CD14-positive monocyte (primary cell): ENCODE measurements at regions not wholly inside any gene's neighbourhood (a gene's known extent, or its start where the extent isn't known, plus 50 kb on each side); places are given as distances from the start of the nearest gene placed in this dataset.

ENCODE experiments used
- DNase-seq, 3 donors: peaks; one replicate each; pipeline ENCODE4 v3.0.0-alpha.2; 2011 to 2022
- H2AFZ ChIP-seq: 2 replicates; pipeline ENCODE4 v1.6.0; 2012; ENCODE audit warnings: mild to moderate bottlenecking, low read depth, low read length, inconsistent platforms; ENCODE audit not compliant: insufficient read depth, poor library complexity, severe bottlenecking
- H3K27ac ChIP-seq, 2 donors: 1 replicate in 1 of 2; 2 replicates in 1 of 2; pipeline ENCODE4 v1.5.1; 2012 to 2013; ENCODE audit warnings: low read length in 2 of 2, control low read depth in 1 of 2, inconsistent platforms in 1 of 2, low read depth in 1 of 2, mild to moderate bottlenecking in 1 of 2
- H3K27me3 ChIP-seq, 2 donors: one replicate each; pipeline versions ENCODE4 v1.6.0 to v1.6.1; 2011 to 2013; ENCODE audit warnings: low read length in 2 of 2; ENCODE audit not compliant: control insufficient read depth in 2 of 2, insufficient read depth in 2 of 2
- H3K36me3 ChIP-seq, 2 donors: replicated peaks in 1 of 2; 1 replicate in 1 of 2; 2 replicates in 1 of 2; pipeline versions ENCODE4 v1.5.1 to v1.6.1; 2012 to 2013; ENCODE audit warnings: low read length in 2 of 2, control low read depth in 1 of 2, inconsistent platforms in 1 of 2, mild to moderate bottlenecking in 1 of 2; ENCODE audit not compliant: insufficient read depth in 2 of 2, control insufficient read depth in 1 of 2
- H3K4me1 ChIP-seq, 2 donors: 1 replicate in 1 of 2; 2 replicates in 1 of 2; pipeline versions ENCODE4 v1.5.1 to v1.6.1; 2012 to 2013; ENCODE audit warnings: low read length in 2 of 2, control low read depth in 1 of 2, inconsistent platforms in 1 of 2, mild to moderate bottlenecking in 1 of 2, moderate library complexity in 1 of 2; ENCODE audit not compliant: insufficient read depth in 2 of 2, control insufficient read depth in 1 of 2
- H3K4me2 ChIP-seq: replicated peaks from 2 replicates; pipeline ENCODE3; 2012; ENCODE audit warnings: low read length, moderate library complexity, mild to moderate bottlenecking; ENCODE audit not compliant: poor library complexity, severe bottlenecking; ENCODE audit errors: extremely low read depth
- H3K4me3 ChIP-seq, 3 experiments: fragments of 200-600 bp in 1 of 3; sonication (generic) in 1 of 3; replicated peaks in 1 of 3; 1 replicate in 2 of 3; 2 replicates in 1 of 3; pipeline ENCODE4 v1.5.1; 2011 to 2013; ENCODE audit warnings: low read length in 3 of 3, mild to moderate bottlenecking in 3 of 3, control low read depth in 2 of 3, low read depth in 2 of 3, inconsistent platforms in 1 of 3, moderate library complexity in 1 of 3
- H3K79me2 ChIP-seq: 2 replicates; pipeline ENCODE4 v1.6.0; 2012; ENCODE audit warnings: mild to moderate bottlenecking, control low read depth, inconsistent platforms, low read length, moderate library complexity; ENCODE audit not compliant: insufficient read depth
- H3K9ac ChIP-seq: 2 replicates; pipeline ENCODE4 v1.6.0; 2017; ENCODE audit warnings: low read length, mild to moderate bottlenecking; ENCODE audit not compliant: insufficient read depth, poor library complexity, severe bottlenecking
- H3K9me3 ChIP-seq, 2 donors: replicated peaks in 1 of 2; 1 replicate in 1 of 2; 2 replicates in 1 of 2; pipeline versions ENCODE4 v1.5.1 to v1.6.1; 2012 to 2013; ENCODE audit warnings: low read length in 2 of 2, control low read depth in 1 of 2; ENCODE audit not compliant: control insufficient read depth in 1 of 2, insufficient read depth in 1 of 2
- H4K20me1 ChIP-seq: 2 replicates; pipeline ENCODE4 v1.6.0; 2012; ENCODE audit warnings: mild to moderate bottlenecking, low read length, control low read depth, moderate library complexity; ENCODE audit not compliant: insufficient read depth
- H3K27ac Mint-ChIP-seq, 7 donors: one replicate each; pipeline ENCODE4 v1.8.0; 2020; ENCODE audit warnings: mild to moderate bottlenecking in 7 of 7, mixed read lengths in 7 of 7, moderate library complexity in 6 of 7, inconsistent platforms in 2 of 7
- H3K27me3 Mint-ChIP-seq, 3 donors: one replicate each; pipeline ENCODE4 v1.8.0; 2021 to 2022; ENCODE audit warnings: low read depth in 3 of 3, mild to moderate bottlenecking in 3 of 3, mixed read lengths in 3 of 3, moderate library complexity in 3 of 3, inconsistent platforms in 1 of 3
- H3K36me3 Mint-ChIP-seq, 2 donors: one replicate each; pipeline ENCODE4 v1.8.0; 2020; ENCODE audit warnings: mixed read lengths in 2 of 2, inconsistent platforms in 1 of 2, mild to moderate bottlenecking in 1 of 2
- H3K4me1 Mint-ChIP-seq: one replicate; pipeline ENCODE4 v1.8.0; 2020; ENCODE audit warnings: mild to moderate bottlenecking, mixed read lengths
- H3K4me3 Mint-ChIP-seq, 2 donors: one replicate each; pipeline ENCODE4 v1.8.0; 2020; ENCODE audit warnings: mild to moderate bottlenecking in 2 of 2, mixed read lengths in 2 of 2, moderate library complexity in 1 of 2
- H3K9me3 Mint-ChIP-seq, 7 donors: one replicate each; pipeline ENCODE4 v1.8.0; 2020 to 2022; ENCODE audit warnings: mixed read lengths in 7 of 7, mild to moderate bottlenecking in 6 of 7, moderate library complexity in 6 of 7, inconsistent platforms in 2 of 7
- WGBS: methylation state at CpG from one replicate; pipeline ENCODE4 v1.1.5; 2013; ENCODE audit warnings: missing lambda C conversion rate; ENCODE audit not compliant: insufficient coverage; 5-methylcytosine and 5-hydroxymethylcytosine counted together
- intact Hi-C, 2 donors: fragments of 100-400 bp; cut with micrococcal nuclease; formaldehyde crosslinking; loops; one replicate each; pipeline versions ENCODE4 v1.15.0 to v1.15.1; 2023
- TF ChIP-seq, protein P1 (sequence below): fragments of 200-600 bp; IDR thresholded peaks from one replicate; pipeline ENCODE4 v1.8.0; 2022; ENCODE audit warnings: antibody characterized with exemption, mild to moderate bottlenecking

DNA sequence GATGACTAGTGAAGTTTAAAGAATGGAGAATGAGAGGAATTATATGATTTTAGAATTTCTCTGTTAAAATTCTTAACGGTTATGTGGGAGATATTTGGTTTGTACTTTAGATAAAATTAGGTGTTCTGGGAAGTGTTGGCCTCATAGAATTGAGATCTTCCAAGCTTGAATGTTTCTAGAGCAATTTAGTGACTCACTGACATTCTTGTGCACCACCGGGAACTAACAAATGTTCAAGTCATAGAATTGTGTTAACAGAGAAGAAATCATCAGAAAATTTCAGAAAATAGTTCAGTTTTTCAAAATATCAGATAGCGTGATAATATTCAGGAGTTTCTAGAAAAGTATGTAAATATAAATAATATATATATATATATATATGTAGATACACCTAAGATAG, 67.9 kb upstream of the BMP5 start:
- intact Hi-C loops, result no loop called here
- H3K4me3 Mint-ChIP-seq, result no peak overlapping the region

DNA sequence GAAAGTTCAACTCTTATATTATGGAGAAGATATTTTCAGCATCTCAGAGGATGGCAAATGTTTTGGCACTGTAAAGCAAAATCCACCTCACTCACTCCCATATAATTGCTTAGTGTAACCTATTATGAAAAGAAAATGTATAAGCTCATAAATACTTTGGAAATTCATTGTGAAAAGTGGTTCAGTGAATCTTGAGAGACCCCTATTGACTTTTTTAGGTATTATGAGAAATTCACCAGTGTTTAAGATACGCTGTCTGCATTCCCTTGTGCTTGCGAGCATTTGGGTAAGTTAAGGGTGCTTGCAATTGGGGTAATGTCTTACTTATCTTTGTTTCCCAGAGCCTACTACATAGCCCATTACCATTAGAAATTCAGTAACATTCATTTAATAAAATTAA, 66.3 kb upstream of the BMP5 start:
- H3K27ac Mint-ChIP-seq, result no peak overlapping the region
- no peak overlapping the region for H3K27ac ChIP-seq
- H3K9ac ChIP-seq, result no peak overlapping the region
- H3K4me3 ChIP-seq, result no peak overlapping the region
- H3K27me3 Mint-ChIP-seq, result peaks cover 2 to 4% (median 3%) of the 10 kb centered on the region in 3 donors
- H3K36me3 ChIP-seq, result no peaks in the 10 kb centered on the region
- H3K4me3 Mint-ChIP-seq, result no peak overlapping the region
- no peaks in the 10 kb centered on the region for H3K27me3 ChIP-seq
- DNase-seq, result no peak
- no CpG with 5 or more reads among the region's 2 CpGs for WGBS
- H3K9me3 ChIP-seq, result no peaks in the 10 kb centered on the region
- peaks cover 3 to 8% of the 10 kb centered on the region in 2 donors for H3K4me1 ChIP-seq
- H3K9me3 Mint-ChIP-seq, result peaks cover 0 to 6% (median 0%) of the 10 kb centered on the region in 7 donors
- no peak overlapping the region for H3K4me2 ChIP-seq
- no peaks in the 10 kb centered on the region for H3K79me2 ChIP-seq
- no peaks in the 10 kb centered on the region for H3K36me3 Mint-ChIP-seq
- H3K4me1 Mint-ChIP-seq, result peaks cover 11% of the 10 kb centered on the region
- intact Hi-C loops, result no loop called here
- TF ChIP-seq, protein P1, sequence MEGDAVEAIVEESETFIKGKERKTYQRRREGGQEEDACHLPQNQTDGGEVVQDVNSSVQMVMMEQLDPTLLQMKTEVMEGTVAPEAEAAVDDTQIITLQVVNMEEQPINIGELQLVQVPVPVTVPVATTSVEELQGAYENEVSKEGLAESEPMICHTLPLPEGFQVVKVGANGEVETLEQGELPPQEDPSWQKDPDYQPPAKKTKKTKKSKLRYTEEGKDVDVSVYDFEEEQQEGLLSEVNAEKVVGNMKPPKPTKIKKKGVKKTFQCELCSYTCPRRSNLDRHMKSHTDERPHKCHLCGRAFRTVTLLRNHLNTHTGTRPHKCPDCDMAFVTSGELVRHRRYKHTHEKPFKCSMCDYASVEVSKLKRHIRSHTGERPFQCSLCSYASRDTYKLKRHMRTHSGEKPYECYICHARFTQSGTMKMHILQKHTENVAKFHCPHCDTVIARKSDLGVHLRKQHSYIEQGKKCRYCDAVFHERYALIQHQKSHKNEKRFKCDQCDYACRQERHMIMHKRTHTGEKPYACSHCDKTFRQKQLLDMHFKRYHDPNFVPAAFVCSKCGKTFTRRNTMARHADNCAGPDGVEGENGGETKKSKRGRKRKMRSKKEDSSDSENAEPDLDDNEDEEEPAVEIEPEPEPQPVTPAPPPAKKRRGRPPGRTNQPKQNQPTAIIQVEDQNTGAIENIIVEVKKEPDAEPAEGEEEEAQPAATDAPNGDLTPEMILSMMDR, result no peak
- H4K20me1 ChIP-seq, result no peaks in the 10 kb centered on the region
- no peak overlapping the region for H2AFZ ChIP-seq

More for the DNA sequence above, 67.9 kb upstream of the BMP5 start:
- H3K4me1 ChIP-seq, result no peaks in the 10 kb centered on the region
- H4K20me1 ChIP-seq, result no peaks in the 10 kb centered on the region
- no peak overlapping the region for H3K9ac ChIP-seq
- peaks cover 0 to 2% (median 0%) of the 10 kb centered on the region in 7 donors for H3K9me3 Mint-ChIP-seq
- TF ChIP-seq, protein P1, result no peak
- no peaks in the 10 kb centered on the region for H3K4me1 Mint-ChIP-seq
- no peak for DNase-seq
- peaks cover 2 to 4% (median 3%) of the 10 kb centered on the region in 3 donors for H3K27me3 Mint-ChIP-seq
- no peaks in the 10 kb centered on the region for H3K36me3 Mint-ChIP-seq
- no peak overlapping the region for H3K27ac Mint-ChIP-seq
- H3K9me3 ChIP-seq, result no peaks in the 10 kb centered on the region
- H2AFZ ChIP-seq, result no peak overlapping the region
- H3K36me3 ChIP-seq, result no peaks in the 10 kb centered on the region
- no peak overlapping the region for H3K4me2 ChIP-seq
- WGBS, result 100% methylated on average over 1 of the region's 3 CpGs
- H3K27ac ChIP-seq, result no peak overlapping the region
- no peaks in the 10 kb centered on the region for H3K79me2 ChIP-seq
- H3K4me3 ChIP-seq, result no peak overlapping the region
- H3K27me3 ChIP-seq, result no peaks in the 10 kb centered on the region
